ENCODE measurements at regions not wholly inside any gene's neighbourhood (a gene's known extent, or its start where the extent isn't known, plus 50 kb on each side); places are given as distances from the start of the nearest gene placed in this dataset.

DNA sequence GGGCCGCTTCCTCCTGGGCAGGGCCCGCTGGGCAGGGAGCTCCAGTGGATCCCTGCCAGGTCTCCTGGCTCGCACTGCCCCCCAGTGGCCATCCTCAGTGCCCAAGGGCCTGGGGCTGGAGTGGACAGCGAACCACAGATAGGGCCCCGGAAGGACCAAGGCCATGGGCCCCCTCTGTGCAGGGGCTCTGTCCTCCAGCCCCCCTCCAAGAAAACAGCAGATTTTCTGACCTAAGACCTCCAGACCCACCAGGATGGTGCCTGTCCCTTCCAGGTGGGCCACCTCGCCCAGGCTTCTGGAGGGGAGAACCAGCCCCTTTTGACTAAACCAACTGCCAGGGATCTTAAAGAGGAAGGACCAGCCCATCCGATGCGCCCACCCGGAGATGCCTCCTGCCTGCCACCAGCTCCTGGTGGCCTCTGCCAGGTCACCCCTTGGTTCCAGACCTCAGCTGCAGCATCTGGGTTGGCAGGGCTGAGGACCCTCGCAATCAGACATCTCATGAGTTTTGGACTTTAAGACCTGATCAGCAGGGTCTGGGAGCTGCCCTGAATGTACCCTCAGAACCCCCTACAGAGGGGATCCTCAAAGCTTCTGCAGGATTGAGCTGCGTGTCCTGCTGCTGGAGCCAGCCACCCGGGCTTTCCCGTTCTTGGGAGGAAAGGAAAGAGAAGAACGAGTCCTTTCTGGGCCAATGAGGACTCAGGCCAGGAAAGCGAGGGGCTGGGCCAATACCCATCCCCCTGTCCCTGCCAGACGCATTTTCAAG is 325.8 kb upstream of the DIO3 start (continued):
- TF ChIP-seq, protein P1, sequence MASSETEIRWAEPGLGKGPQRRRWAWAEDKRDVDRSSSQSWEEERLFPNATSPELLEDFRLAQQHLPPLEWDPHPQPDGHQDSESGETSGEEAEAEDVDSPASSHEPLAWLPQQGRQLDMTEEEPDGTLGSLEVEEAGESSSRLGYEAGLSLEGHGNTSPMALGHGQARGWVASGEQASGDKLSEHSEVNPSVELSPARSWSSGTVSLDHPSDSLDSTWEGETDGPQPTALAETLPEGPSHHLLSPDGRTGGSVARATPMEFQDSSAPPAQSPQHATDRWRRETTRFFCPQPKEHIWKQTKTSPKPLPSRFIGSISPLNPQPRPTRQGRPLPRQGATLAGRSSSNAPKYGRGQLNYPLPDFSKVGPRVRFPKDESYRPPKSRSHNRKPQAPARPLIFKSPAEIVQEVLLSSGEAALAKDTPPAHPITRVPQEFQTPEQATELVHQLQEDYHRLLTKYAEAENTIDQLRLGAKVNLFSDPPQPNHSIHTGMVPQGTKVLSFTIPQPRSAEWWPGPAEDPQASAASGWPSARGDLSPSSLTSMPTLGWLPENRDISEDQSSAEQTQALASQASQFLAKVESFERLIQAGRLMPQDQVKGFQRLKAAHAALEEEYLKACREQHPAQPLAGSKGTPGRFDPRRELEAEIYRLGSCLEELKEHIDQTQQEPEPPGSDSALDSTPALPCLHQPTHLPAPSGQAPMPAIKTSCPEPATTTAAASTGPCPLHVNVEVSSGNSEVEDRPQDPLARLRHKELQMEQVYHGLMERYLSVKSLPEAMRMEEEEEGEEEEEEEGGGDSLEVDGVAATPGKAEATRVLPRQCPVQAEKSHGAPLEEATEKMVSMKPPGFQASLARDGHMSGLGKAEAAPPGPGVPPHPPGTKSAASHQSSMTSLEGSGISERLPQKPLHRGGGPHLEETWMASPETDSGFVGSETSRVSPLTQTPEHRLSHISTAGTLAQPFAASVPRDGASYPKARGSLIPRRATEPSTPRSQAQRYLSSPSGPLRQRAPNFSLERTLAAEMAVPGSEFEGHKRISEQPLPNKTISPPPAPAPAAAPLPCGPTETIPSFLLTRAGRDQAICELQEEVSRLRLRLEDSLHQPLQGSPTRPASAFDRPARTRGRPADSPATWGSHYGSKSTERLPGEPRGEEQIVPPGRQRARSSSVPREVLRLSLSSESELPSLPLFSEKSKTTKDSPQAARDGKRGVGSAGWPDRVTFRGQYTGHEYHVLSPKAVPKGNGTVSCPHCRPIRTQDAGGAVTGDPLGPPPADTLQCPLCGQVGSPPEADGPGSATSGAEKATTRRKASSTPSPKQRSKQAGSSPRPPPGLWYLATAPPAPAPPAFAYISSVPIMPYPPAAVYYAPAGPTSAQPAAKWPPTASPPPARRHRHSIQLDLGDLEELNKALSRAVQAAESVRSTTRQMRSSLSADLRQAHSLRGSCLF (CRISPR knock-in tag; IDR thresholded peaks at IDR 0.05; ENCODE audit: borderline replicate concordance) = no peak
- TF ChIP-seq NFIB (CRISPR knock-in tag; IDR thresholded peaks at IDR 0.05; ENCODE audit: borderline replicate concordance) (no peak), ZNF234 (CRISPR knock-in tag; conservative IDR thresholded peaks at IDR 0.05) (no peak), ZNF296 (CRISPR knock-in tag; conservative IDR thresholded peaks at IDR 0.05) (no peak), HMGA1 (CRISPR knock-in tag; conservative IDR thresholded peaks at IDR 0.05) (no peak), ZBTB38 (CRISPR knock-in tag; IDR thresholded peaks at IDR 0.05) (no peak), ZNF235 (CRISPR knock-in tag; IDR thresholded peaks at IDR 0.05; ENCODE audit: borderline replicate concordance) (no peak), TP53 (CRISPR knock-in tag; conservative IDR thresholded peaks at IDR 0.05) (no peak), TCF12 (IDR thresholded peaks at IDR 0.05) (no peak), TCF12 (CRISPR knock-in tag; IDR thresholded peaks at IDR 0.05) (no peak), ISX (CRISPR knock-in tag; conservative IDR thresholded peaks at IDR 0.05) (no peak), SMAD9 (CRISPR knock-in tag; IDR thresholded peaks at IDR 0.05) (no peak), ZNF564 (CRISPR knock-in tag; IDR thresholded peaks at IDR 0.05) (no peak), YY1 (IDR thresholded peaks at IDR 0.05; ENCODE audit: insufficient read depth, insufficient replicate concordance, low read depth, low read length) (no peak), ATF7-NPFF (CRISPR knock-in tag; IDR thresholded peaks at IDR 0.05; ENCODE audit: low read depth) (no peak), RFXANK (CRISPR knock-in tag; IDR thresholded peaks at IDR 0.05) (no peak), ZSCAN20 (CRISPR knock-in tag; IDR thresholded peaks at IDR 0.05; ENCODE audit: borderline replicate concordance) (no peak)
- TF ChIP-seq, protein P2, sequence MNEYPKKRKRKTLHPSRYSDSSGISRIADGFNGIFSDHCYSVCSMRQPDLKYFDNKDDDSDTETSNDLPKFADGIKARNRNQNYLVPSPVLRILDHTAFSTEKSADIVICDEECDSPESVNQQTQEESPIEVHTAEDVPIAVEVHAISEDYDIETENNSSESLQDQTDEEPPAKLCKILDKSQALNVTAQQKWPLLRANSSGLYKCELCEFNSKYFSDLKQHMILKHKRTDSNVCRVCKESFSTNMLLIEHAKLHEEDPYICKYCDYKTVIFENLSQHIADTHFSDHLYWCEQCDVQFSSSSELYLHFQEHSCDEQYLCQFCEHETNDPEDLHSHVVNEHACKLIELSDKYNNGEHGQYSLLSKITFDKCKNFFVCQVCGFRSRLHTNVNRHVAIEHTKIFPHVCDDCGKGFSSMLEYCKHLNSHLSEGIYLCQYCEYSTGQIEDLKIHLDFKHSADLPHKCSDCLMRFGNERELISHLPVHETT (CRISPR knock-in tag; conservative IDR thresholded peaks at IDR 0.05) = no peak
- TF ChIP-seq, protein P3, sequence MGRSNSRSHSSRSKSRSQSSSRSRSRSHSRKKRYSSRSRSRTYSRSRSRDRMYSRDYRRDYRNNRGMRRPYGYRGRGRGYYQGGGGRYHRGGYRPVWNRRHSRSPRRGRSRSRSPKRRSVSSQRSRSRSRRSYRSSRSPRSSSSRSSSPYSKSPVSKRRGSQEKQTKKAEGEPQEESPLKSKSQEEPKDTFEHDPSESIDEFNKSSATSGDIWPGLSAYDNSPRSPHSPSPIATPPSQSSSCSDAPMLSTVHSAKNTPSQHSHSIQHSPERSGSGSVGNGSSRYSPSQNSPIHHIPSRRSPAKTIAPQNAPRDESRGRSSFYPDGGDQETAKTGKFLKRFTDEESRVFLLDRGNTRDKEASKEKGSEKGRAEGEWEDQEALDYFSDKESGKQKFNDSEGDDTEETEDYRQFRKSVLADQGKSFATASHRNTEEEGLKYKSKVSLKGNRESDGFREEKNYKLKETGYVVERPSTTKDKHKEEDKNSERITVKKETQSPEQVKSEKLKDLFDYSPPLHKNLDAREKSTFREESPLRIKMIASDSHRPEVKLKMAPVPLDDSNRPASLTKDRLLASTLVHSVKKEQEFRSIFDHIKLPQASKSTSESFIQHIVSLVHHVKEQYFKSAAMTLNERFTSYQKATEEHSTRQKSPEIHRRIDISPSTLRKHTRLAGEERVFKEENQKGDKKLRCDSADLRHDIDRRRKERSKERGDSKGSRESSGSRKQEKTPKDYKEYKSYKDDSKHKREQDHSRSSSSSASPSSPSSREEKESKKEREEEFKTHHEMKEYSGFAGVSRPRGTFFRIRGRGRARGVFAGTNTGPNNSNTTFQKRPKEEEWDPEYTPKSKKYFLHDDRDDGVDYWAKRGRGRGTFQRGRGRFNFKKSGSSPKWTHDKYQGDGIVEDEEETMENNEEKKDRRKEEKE (IDR thresholded peaks at IDR 0.05) = no peak
- TF ChIP-seq, protein P4, sequence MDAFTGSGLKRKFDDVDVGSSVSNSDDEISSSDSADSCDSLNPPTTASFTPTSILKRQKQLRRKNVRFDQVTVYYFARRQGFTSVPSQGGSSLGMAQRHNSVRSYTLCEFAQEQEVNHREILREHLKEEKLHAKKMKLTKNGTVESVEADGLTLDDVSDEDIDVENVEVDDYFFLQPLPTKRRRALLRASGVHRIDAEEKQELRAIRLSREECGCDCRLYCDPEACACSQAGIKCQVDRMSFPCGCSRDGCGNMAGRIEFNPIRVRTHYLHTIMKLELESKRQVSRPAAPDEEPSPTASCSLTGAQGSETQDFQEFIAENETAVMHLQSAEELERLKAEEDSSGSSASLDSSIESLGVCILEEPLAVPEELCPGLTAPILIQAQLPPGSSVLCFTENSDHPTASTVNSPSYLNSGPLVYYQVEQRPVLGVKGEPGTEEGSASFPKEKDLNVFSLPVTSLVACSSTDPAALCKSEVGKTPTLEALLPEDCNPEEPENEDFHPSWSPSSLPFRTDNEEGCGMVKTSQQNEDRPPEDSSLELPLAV (CRISPR knock-in tag; conservative IDR thresholded peaks at IDR 0.05; ENCODE audit: low read depth) = no peak
